ENCODE measurements at regions not wholly inside any gene's neighbourhood (a gene's known extent, or its start where the extent isn't known, plus 50 kb on each side); places are given as distances from the start of the nearest gene placed in this dataset.

GRCh38 chr2:67896076-67896475 is 166.7 kb downstream of the C1D start:
- intact Hi-C loops (cut with micrococcal nuclease), result no loop called here
- Histone ChIP-seq H3K9me2 (ENCODE audit: insufficient read depth) (no peaks in the 10 kb centered on the region), H3K4me2 (ENCODE audit: low read length) (no peak overlapping the region), H3K79me2 (ENCODE audit: insufficient read depth, low read length) (no peaks in the 10 kb centered on the region), H3K36me3 (ENCODE audit: control insufficient read depth in 1 of 2, insufficient read depth in 2 of 2, low read length in 2 of 2) (no peaks in the 10 kb centered on the region), H3K4me3 (replicated peaks in 1 of 2; ENCODE audit: low read depth in 1 of 2, low read length in 2 of 2) (no peak overlapping the region), H3K9ac (ENCODE audit: low read length) (no peak overlapping the region), H3K27me3 (ENCODE audit: insufficient read depth, low read length) (peaks cover 2% of the 10 kb centered on the region; the same call in 1 of the 2 replicates), H2AFZ (ENCODE audit: low read depth, low read length, poor library complexity, severe bottlenecking) (no peak overlapping the region), H3K27ac (ENCODE audit: low read depth, low read length) (no peak overlapping the region), H3K9me3 (ENCODE audit: control insufficient read depth in 1 of 2, insufficient read depth in 1 of 2, low read depth in 1 of 2, low read length in 2 of 2) (no peaks in the 10 kb centered on the region; a peak in 1 of 4 replicates), H4K20me1 (ENCODE audit: insufficient read depth) (no peaks in the 10 kb centered on the region), H3K4me1 (ENCODE audit: control insufficient read depth in 1 of 2, insufficient read depth in 2 of 2, low read length in 2 of 2) (no peaks in the 10 kb centered on the region)
- ChIA-PET POLR2A (no interaction called here), RAD21 (ENCODE audit: low non-redundant PET in 1 of 2, low total read pairs in 2 of 2, uncharacterized antibody in 2 of 2, unreplicated experiment in 2 of 2) (no interaction called here), CTCF (no interaction called here)
- DNase-seq (ENCODE audit: low read depth, low spot score), result no peak
- no TSS peak for BruUV-seq (replicated peaks)
- no peak for ATAC-seq
- TF ChIP-seq POLR2A (IDR thresholded peaks at IDR 0.05; ENCODE audit: borderline replicate concordance, extremely low read depth, insufficient read depth, insufficient read length), result no peak
- TF ChIP-seq REST (IDR thresholded peaks at IDR 0.05; ENCODE audit: low read depth), result no peak
- TF ChIP-seq FOSL1 (IDR thresholded peaks at IDR 0.05; ENCODE audit: low read depth), result no peak
- TF ChIP-seq ZBTB33 (IDR thresholded peaks at IDR 0.05; ENCODE audit: extremely low read depth, insufficient replicate concordance, low read length), result no peak
- no peak for TF ChIP-seq SIN3A (IDR thresholded peaks at IDR 0.05; ENCODE audit: low read depth)

Data from HCT116 (cell line).